CD14-positive monocyte (primary cell): ENCODE measurements at regions not wholly inside any gene's neighbourhood (a gene's known extent, or its start where the extent isn't known, plus 50 kb on each side); places are given as distances from the start of the nearest gene placed in this dataset.

Source experiments
- DNase-seq, 3 donors: peaks; one replicate each; pipeline ENCODE4 v3.0.0-alpha.2; 2011 to 2022
- H2AFZ ChIP-seq: 2 replicates; pipeline ENCODE4 v1.6.0; 2012; ENCODE audit warnings: mild to moderate bottlenecking, low read depth, low read length, inconsistent platforms; ENCODE audit not compliant: insufficient read depth, poor library complexity, severe bottlenecking
- H3K27ac ChIP-seq, 2 donors: 1 replicate in 1 of 2; 2 replicates in 1 of 2; pipeline ENCODE4 v1.5.1; 2012 to 2013; ENCODE audit warnings: low read length in 2 of 2, control low read depth in 1 of 2, inconsistent platforms in 1 of 2, low read depth in 1 of 2, mild to moderate bottlenecking in 1 of 2
- H3K27me3 ChIP-seq, 2 donors: one replicate each; pipeline versions ENCODE4 v1.6.0 to v1.6.1; 2011 to 2013; ENCODE audit warnings: low read length in 2 of 2; ENCODE audit not compliant: control insufficient read depth in 2 of 2, insufficient read depth in 2 of 2
- H3K36me3 ChIP-seq, 2 donors: replicated peaks in 1 of 2; 1 replicate in 1 of 2; 2 replicates in 1 of 2; pipeline versions ENCODE4 v1.5.1 to v1.6.1; 2012 to 2013; ENCODE audit warnings: low read length in 2 of 2, control low read depth in 1 of 2, inconsistent platforms in 1 of 2, mild to moderate bottlenecking in 1 of 2; ENCODE audit not compliant: insufficient read depth in 2 of 2, control insufficient read depth in 1 of 2
- H3K4me1 ChIP-seq, 2 donors: 1 replicate in 1 of 2; 2 replicates in 1 of 2; pipeline versions ENCODE4 v1.5.1 to v1.6.1; 2012 to 2013; ENCODE audit warnings: low read length in 2 of 2, control low read depth in 1 of 2, inconsistent platforms in 1 of 2, mild to moderate bottlenecking in 1 of 2, moderate library complexity in 1 of 2; ENCODE audit not compliant: insufficient read depth in 2 of 2, control insufficient read depth in 1 of 2
- H3K4me2 ChIP-seq: replicated peaks from 2 replicates; pipeline ENCODE3; 2012; ENCODE audit warnings: low read length, moderate library complexity, mild to moderate bottlenecking; ENCODE audit not compliant: poor library complexity, severe bottlenecking; ENCODE audit errors: extremely low read depth
- H3K4me3 ChIP-seq, 3 experiments: fragments of 200-600 bp in 1 of 3; sonication (generic) in 1 of 3; replicated peaks in 1 of 3; 1 replicate in 2 of 3; 2 replicates in 1 of 3; pipeline ENCODE4 v1.5.1; 2011 to 2013; ENCODE audit warnings: low read length in 3 of 3, mild to moderate bottlenecking in 3 of 3, control low read depth in 2 of 3, low read depth in 2 of 3, inconsistent platforms in 1 of 3, moderate library complexity in 1 of 3
- H3K79me2 ChIP-seq: 2 replicates; pipeline ENCODE4 v1.6.0; 2012; ENCODE audit warnings: mild to moderate bottlenecking, control low read depth, inconsistent platforms, low read length, moderate library complexity; ENCODE audit not compliant: insufficient read depth
- H3K9ac ChIP-seq: 2 replicates; pipeline ENCODE4 v1.6.0; 2017; ENCODE audit warnings: low read length, mild to moderate bottlenecking; ENCODE audit not compliant: insufficient read depth, poor library complexity, severe bottlenecking
- H3K9me3 ChIP-seq, 2 donors: replicated peaks in 1 of 2; 1 replicate in 1 of 2; 2 replicates in 1 of 2; pipeline versions ENCODE4 v1.5.1 to v1.6.1; 2012 to 2013; ENCODE audit warnings: low read length in 2 of 2, control low read depth in 1 of 2; ENCODE audit not compliant: control insufficient read depth in 1 of 2, insufficient read depth in 1 of 2
- H4K20me1 ChIP-seq: 2 replicates; pipeline ENCODE4 v1.6.0; 2012; ENCODE audit warnings: mild to moderate bottlenecking, low read length, control low read depth, moderate library complexity; ENCODE audit not compliant: insufficient read depth
- H3K27ac Mint-ChIP-seq, 7 donors: one replicate each; pipeline ENCODE4 v1.8.0; 2020; ENCODE audit warnings: mild to moderate bottlenecking in 7 of 7, mixed read lengths in 7 of 7, moderate library complexity in 6 of 7, inconsistent platforms in 2 of 7
- H3K27me3 Mint-ChIP-seq, 3 donors: one replicate each; pipeline ENCODE4 v1.8.0; 2021 to 2022; ENCODE audit warnings: low read depth in 3 of 3, mild to moderate bottlenecking in 3 of 3, mixed read lengths in 3 of 3, moderate library complexity in 3 of 3, inconsistent platforms in 1 of 3
- H3K36me3 Mint-ChIP-seq, 2 donors: one replicate each; pipeline ENCODE4 v1.8.0; 2020; ENCODE audit warnings: mixed read lengths in 2 of 2, inconsistent platforms in 1 of 2, mild to moderate bottlenecking in 1 of 2
- H3K4me1 Mint-ChIP-seq: one replicate; pipeline ENCODE4 v1.8.0; 2020; ENCODE audit warnings: mild to moderate bottlenecking, mixed read lengths
- H3K4me3 Mint-ChIP-seq, 2 donors: one replicate each; pipeline ENCODE4 v1.8.0; 2020; ENCODE audit warnings: mild to moderate bottlenecking in 2 of 2, mixed read lengths in 2 of 2, moderate library complexity in 1 of 2
- H3K9me3 Mint-ChIP-seq, 7 donors: one replicate each; pipeline ENCODE4 v1.8.0; 2020 to 2022; ENCODE audit warnings: mixed read lengths in 7 of 7, mild to moderate bottlenecking in 6 of 7, moderate library complexity in 6 of 7, inconsistent platforms in 2 of 7
- CTCF ChIP-seq: fragments of 200-600 bp; IDR thresholded peaks from one replicate; pipeline ENCODE4 v1.8.0; 2022; ENCODE audit warnings: antibody characterized with exemption, mild to moderate bottlenecking
- WGBS: methylation state at CpG from one replicate; pipeline ENCODE4 v1.1.5; 2013; ENCODE audit warnings: missing lambda C conversion rate; ENCODE audit not compliant: insufficient coverage; 5-methylcytosine and 5-hydroxymethylcytosine counted together
- intact Hi-C, 2 donors: fragments of 100-400 bp; cut with micrococcal nuclease; formaldehyde crosslinking; loops; one replicate each; pipeline versions ENCODE4 v1.15.0 to v1.15.1; 2023

DNA sequence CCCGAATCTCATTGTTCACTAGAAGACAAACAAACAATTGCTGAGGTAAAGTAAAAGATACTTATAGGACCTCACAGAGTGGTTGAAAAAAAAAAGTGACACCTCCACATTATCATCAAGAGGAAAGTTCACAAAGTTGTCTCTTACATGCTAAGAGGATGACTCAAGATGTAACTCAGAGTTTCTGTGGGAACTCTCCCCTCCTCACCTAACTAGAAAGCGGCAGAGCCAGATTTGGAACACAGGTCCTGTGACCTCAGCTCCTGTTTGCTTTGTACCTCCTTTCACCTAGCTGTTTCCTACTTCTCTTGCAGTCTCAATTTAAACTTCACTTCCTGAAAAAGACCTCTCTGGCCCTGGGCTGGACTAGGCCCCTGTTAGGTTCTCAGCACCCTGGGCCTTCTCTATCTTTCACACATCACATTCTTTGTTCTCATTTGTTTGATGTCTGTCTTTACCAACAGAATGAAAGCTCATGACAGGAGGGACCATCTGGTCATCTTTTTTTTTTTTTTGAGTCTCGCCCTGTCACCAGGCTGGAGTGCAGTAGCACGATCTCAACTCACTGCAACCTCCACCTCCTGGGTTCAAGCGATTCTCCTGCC lies 60.8 kb downstream of the CD24 start:
- no peaks in the 10 kb centered on the region for H3K27me3 ChIP-seq
- H3K9me3 ChIP-seq: peaks cover 0 to 3% of the 10 kb centered on the region in 2 donors
- H3K27ac ChIP-seq: no peak overlapping the region
- no peak overlapping the region for H2AFZ ChIP-seq
- DNase-seq: no peak
- H3K36me3 ChIP-seq: no peaks in the 10 kb centered on the region
- WGBS: 100% methylated on average over 1 of the region's 5 CpGs
- H3K27ac Mint-ChIP-seq: no peak overlapping the region
- H4K20me1 ChIP-seq: no peaks in the 10 kb centered on the region
- no peaks in the 10 kb centered on the region for H3K4me1 Mint-ChIP-seq
- H3K9me3 Mint-ChIP-seq: peaks cover 0 to 8% (median 1%) of the 10 kb centered on the region in 7 donors
- no peaks in the 10 kb centered on the region for H3K79me2 ChIP-seq
- H3K27me3 Mint-ChIP-seq: peaks cover 2 to 13% (median 2%) of the 10 kb centered on the region in 3 donors
- no peak overlapping the region for H3K9ac ChIP-seq
- no peak for TF ChIP-seq CTCF
- H3K4me3 Mint-ChIP-seq: no peak overlapping the region
- intact Hi-C loops: no loop called here
- no peaks in the 10 kb centered on the region for H3K36me3 Mint-ChIP-seq
- no peak overlapping the region for H3K4me3 ChIP-seq
- H3K4me2 ChIP-seq: no peak overlapping the region
- H3K4me1 ChIP-seq: no peaks in the 10 kb centered on the region

DNA sequence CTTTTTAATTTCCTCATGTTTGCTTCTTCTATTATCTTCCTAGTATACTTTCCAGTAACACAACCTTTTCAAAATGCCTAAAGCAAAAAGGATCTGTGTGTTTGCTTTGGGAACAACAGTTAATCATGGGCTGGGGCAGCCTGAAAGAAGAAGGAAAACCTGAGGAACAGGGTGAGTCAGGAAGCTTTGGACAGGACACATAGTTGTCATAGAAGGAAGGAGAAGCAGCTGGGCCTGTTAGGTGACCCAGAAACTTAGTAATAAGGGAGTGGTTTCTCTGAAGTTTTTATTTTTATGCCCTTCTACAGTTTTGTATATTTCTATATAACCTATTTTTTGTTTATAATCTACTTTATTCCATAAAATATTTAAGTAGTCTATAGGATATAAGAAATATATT lies 61.4 kb downstream of the CD24 start:
- TF ChIP-seq CTCF: no peak
- no peak overlapping the region for H3K9ac ChIP-seq
- no peaks in the 10 kb centered on the region for H3K27me3 ChIP-seq
- H4K20me1 ChIP-seq: no peaks in the 10 kb centered on the region
- no peak overlapping the region for H3K4me3 ChIP-seq
- no peak for DNase-seq
- intact Hi-C loops: no loop called here
- H3K36me3 ChIP-seq: no peaks in the 10 kb centered on the region
- peaks cover 0 to 3% of the 10 kb centered on the region in 2 donors for H3K9me3 ChIP-seq
- H3K27me3 Mint-ChIP-seq: peaks cover 2 to 13% (median 2%) of the 10 kb centered on the region in 3 donors
- no peaks in the 10 kb centered on the region for H3K4me1 Mint-ChIP-seq
- H3K4me2 ChIP-seq: no peak overlapping the region
- no peak overlapping the region for H2AFZ ChIP-seq
- H3K4me1 ChIP-seq: no peaks in the 10 kb centered on the region
- no peak overlapping the region for H3K27ac ChIP-seq
- no peaks in the 10 kb centered on the region for H3K79me2 ChIP-seq
- no peak overlapping the region for H3K4me3 Mint-ChIP-seq
- peaks cover 0 to 8% (median 2%) of the 10 kb centered on the region in 7 donors for H3K9me3 Mint-ChIP-seq
- H3K36me3 Mint-ChIP-seq: no peaks in the 10 kb centered on the region
- H3K27ac Mint-ChIP-seq: no peak overlapping the region
